Astrocyte (in vitro differentiated cells and primary cell): ENCODE measurements at regions not wholly inside any gene's neighbourhood (a gene's known extent, or its start where the extent isn't known, plus 50 kb on each side); places are given as distances from the start of the nearest gene placed in this dataset.

ENCODE experiments used
- DNase-seq: peaks from one replicate; pipeline ENCODE4 v3.0.0-alpha.2; 2010; ENCODE audit warnings: low read depth
- FAIRE-seq: peaks from 2 replicates; lab custom pipeline; 2011; peaks lifted over from hg19 to GRCh38; lab: Jason Lieb, UNC
- H2AFZ ChIP-seq: 2 replicates; pipeline ENCODE4 v1.6.0; 2012; ENCODE audit warnings: low read depth, low read length, inconsistent platforms
- H3K27ac ChIP-seq: 2 replicates; pipeline ENCODE4 v1.5.1; 2011; ENCODE audit warnings: low read depth, low read length, inconsistent platforms
- H3K27me3 ChIP-seq: 2 replicates; pipeline ENCODE4 v1.6.0; 2011; ENCODE audit warnings: low read length, inconsistent platforms; ENCODE audit not compliant: insufficient read depth
- H3K36me3 ChIP-seq: 2 replicates; pipeline ENCODE4 v1.5.1; 2011; ENCODE audit warnings: low read length, inconsistent platforms; ENCODE audit not compliant: insufficient read depth
- H3K4me1 ChIP-seq: 2 replicates; pipeline ENCODE4 v1.5.1; 2011; ENCODE audit warnings: low read length, inconsistent platforms; ENCODE audit not compliant: insufficient read depth
- H3K4me2 ChIP-seq: 2 replicates; pipeline ENCODE4 v1.6.0; 2012; ENCODE audit warnings: low read length, inconsistent platforms
- H3K4me3 ChIP-seq: 2 replicates; pipeline ENCODE4 v1.5.1; 2011; ENCODE audit warnings: low read depth, mild to moderate bottlenecking, low read length, inconsistent platforms; ENCODE audit not compliant: insufficient read depth
- H3K79me2 ChIP-seq: 2 replicates; pipeline ENCODE4 v1.6.0; 2012; ENCODE audit warnings: mild to moderate bottlenecking, low read length, inconsistent platforms; ENCODE audit not compliant: insufficient read depth
- H3K9ac ChIP-seq: 2 replicates; pipeline ENCODE4 v1.6.0; 2012; ENCODE audit warnings: mild to moderate bottlenecking, low read length, inconsistent platforms
- H3K9me3 ChIP-seq: 2 replicates; pipeline ENCODE4 v1.5.1; 2012; ENCODE audit warnings: low read depth, mild to moderate bottlenecking, low read length, inconsistent platforms; ENCODE audit not compliant: insufficient read depth
- H4K20me1 ChIP-seq: 2 replicates; pipeline ENCODE4 v1.6.0; 2012; ENCODE audit warnings: low read length, inconsistent platforms; ENCODE audit not compliant: insufficient read depth
- H3K27ac Mint-ChIP-seq: one replicate; pipeline ENCODE4 v1.8.0; 2021; ENCODE audit warnings: mild to moderate bottlenecking, mixed read lengths; ENCODE audit not compliant: unreplicated experiment
- H3K27me3 Mint-ChIP-seq: one replicate; pipeline ENCODE4 v1.8.0; 2021; ENCODE audit warnings: low read depth, mixed read lengths; ENCODE audit not compliant: unreplicated experiment
- H3K36me3 Mint-ChIP-seq: one replicate; pipeline ENCODE4 v1.8.0; 2021; ENCODE audit warnings: low read depth, mixed read lengths; ENCODE audit not compliant: unreplicated experiment
- H3K4me1 Mint-ChIP-seq: one replicate; pipeline ENCODE4 v1.8.0; 2021; ENCODE audit warnings: low read depth, mixed read lengths; ENCODE audit not compliant: unreplicated experiment
- H3K4me3 Mint-ChIP-seq: one replicate; pipeline ENCODE4 v1.8.0; 2021; ENCODE audit warnings: mild to moderate bottlenecking, moderate library complexity, mixed read lengths; ENCODE audit not compliant: unreplicated experiment
- H3K9me3 Mint-ChIP-seq: one replicate; pipeline ENCODE4 v1.8.0; 2021; ENCODE audit warnings: mild to moderate bottlenecking, mixed read lengths; ENCODE audit not compliant: unreplicated experiment
- CTCF ChIP-seq: IDR thresholded peaks from 2 replicates; pipeline ENCODE4 v1.5.1; 2011; ENCODE audit warnings: low read depth, mild to moderate bottlenecking, inconsistent platforms, low read length, moderate library complexity; ENCODE audit not compliant: insufficient read depth
- EZH2 ChIP-seq: IDR thresholded peaks from 2 replicates; pipeline ENCODE4 v1.6.1; 2012; ENCODE audit warnings: mild to moderate bottlenecking, low read length, inconsistent platforms; ENCODE audit not compliant: insufficient read depth

- Histone ChIP-seq H3K9me3 (no peaks in the 10 kb centered on the region), H2AFZ (no peak overlapping the region), H3K27me3 (no peaks in the 10 kb centered on the region), H3K4me3 (no peak overlapping the region), H3K4me1 (no peaks in the 10 kb centered on the region), H3K27ac (no peak overlapping the region), H3K4me2 (no peak overlapping the region), H3K9ac (no peak overlapping the region), H3K79me2 (no peaks in the 10 kb centered on the region), H4K20me1 (no peaks in the 10 kb centered on the region), H3K36me3 (no peaks in the 10 kb centered on the region)
- H3K4me3 Mint-ChIP-seq = no peak overlapping the region
- no peaks in the 10 kb centered on the region for H3K27me3 Mint-ChIP-seq
- no peaks in the 10 kb centered on the region for H3K36me3 Mint-ChIP-seq
- no peak for FAIRE-seq
- no peak for DNase-seq
- no peaks in the 10 kb centered on the region for H3K9me3 Mint-ChIP-seq
- no peaks in the 10 kb centered on the region for H3K4me1 Mint-ChIP-seq
- H3K27ac Mint-ChIP-seq = no peak overlapping the region
- no peak for TF ChIP-seq EZH2
- no peak for TF ChIP-seq CTCF
Measured at GRCh38 chr4:63764400-63764799, 644.9 kb downstream of the TECRL start.

GRCh38 chr4:63757929-63758328 lies 651.3 kb downstream of the TECRL start:
- Mint-ChIP-seq H3K9me3 (no peaks in the 10 kb centered on the region), H3K4me3 (no peak overlapping the region), H3K27me3 (no peaks in the 10 kb centered on the region), H3K4me1 (no peaks in the 10 kb centered on the region), H3K27ac (no peak overlapping the region), H3K36me3 (no peaks in the 10 kb centered on the region)
- H3K4me3 ChIP-seq = no peak overlapping the region
- peak overlapping the region; percentile 56 for H2AFZ ChIP-seq
- H3K4me2 ChIP-seq = no peak overlapping the region
- H3K4me1 ChIP-seq = no peaks in the 10 kb centered on the region
- H3K36me3 ChIP-seq = no peaks in the 10 kb centered on the region
- H4K20me1 ChIP-seq = no peaks in the 10 kb centered on the region
- no peaks in the 10 kb centered on the region for H3K27me3 ChIP-seq
- DNase-seq (no peak), FAIRE-seq (no peak)
- no peak overlapping the region for H3K9ac ChIP-seq
- H3K79me2 ChIP-seq = no peaks in the 10 kb centered on the region
- no peak overlapping the region for H3K27ac ChIP-seq
- H3K9me3 ChIP-seq = no peaks in the 10 kb centered on the region
- TF ChIP-seq EZH2 (no peak), CTCF (no peak)

- Histone ChIP-seq H3K4me3 (no peak overlapping the region), H3K27me3 (no peaks in the 10 kb centered on the region), H3K9me3 (no peaks in the 10 kb centered on the region), H2AFZ (no peak overlapping the region), H3K27ac (no peak overlapping the region), H3K9ac (no peak overlapping the region), H3K4me2 (no peak overlapping the region), H3K36me3 (no peaks in the 10 kb centered on the region), H3K4me1 (no peaks in the 10 kb centered on the region), H4K20me1 (no peaks in the 10 kb centered on the region), H3K79me2 (no peaks in the 10 kb centered on the region)
- H3K4me3 Mint-ChIP-seq = no peak overlapping the region
- H3K36me3 Mint-ChIP-seq = no peaks in the 10 kb centered on the region
- no peak for FAIRE-seq
- H3K9me3 Mint-ChIP-seq = peaks cover 6% of the 10 kb centered on the region
- no peak overlapping the region for H3K27ac Mint-ChIP-seq
- TF ChIP-seq CTCF = no peak
- TF ChIP-seq EZH2 = no peak
- no peaks in the 10 kb centered on the region for H3K27me3 Mint-ChIP-seq
- no peaks in the 10 kb centered on the region for H3K4me1 Mint-ChIP-seq
- DNase-seq = no peak
Measured at GRCh38 chr4:63742882-63743281, 666.4 kb downstream of the TECRL start.
